CD4-positive, alpha-beta T cell treated with Interleukin-6 for 4 hours (primary cell): ENCODE measurements at regions not wholly inside any gene's neighbourhood (a gene's known extent, or its start where the extent isn't known, plus 50 kb on each side); places are given as distances from the start of the nearest gene placed in this dataset.

Source experiments
- DNase-seq: peaks from one replicate; pipeline ENCODE4 v3.0.0-alpha.2; 2020; ENCODE audit warnings: mixed read lengths

- DNase-seq: no peak
Observed at GRCh38 chr1:8267307-8267706, 50.6 kb upstream of the SLC45A1 start.

GRCh38 chr1:8266436-8267165, 51.3 kb upstream of the SLC45A1 start:
- DNase-seq: no peak

DNA sequence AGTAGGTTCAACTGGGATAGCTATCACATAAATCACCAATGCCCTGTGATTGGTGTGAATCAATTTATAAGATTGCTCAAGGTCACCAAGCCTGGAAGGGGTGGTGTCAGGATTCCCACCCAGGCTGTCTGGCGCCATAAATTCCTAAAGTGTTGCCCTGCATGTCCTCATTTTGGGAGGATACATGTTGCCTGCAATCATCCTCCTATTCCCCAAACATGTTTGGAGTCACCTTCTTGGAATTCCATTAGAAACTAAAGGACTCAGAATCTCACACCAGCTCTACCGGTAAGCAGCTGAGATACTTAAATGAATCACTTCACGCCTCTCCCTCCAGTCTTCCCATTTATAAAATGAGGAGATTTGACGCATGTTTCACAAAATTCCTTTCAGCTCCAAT, 54.1 kb upstream of the SLC45A1 start:
- DNase-seq: no peak

DNA sequence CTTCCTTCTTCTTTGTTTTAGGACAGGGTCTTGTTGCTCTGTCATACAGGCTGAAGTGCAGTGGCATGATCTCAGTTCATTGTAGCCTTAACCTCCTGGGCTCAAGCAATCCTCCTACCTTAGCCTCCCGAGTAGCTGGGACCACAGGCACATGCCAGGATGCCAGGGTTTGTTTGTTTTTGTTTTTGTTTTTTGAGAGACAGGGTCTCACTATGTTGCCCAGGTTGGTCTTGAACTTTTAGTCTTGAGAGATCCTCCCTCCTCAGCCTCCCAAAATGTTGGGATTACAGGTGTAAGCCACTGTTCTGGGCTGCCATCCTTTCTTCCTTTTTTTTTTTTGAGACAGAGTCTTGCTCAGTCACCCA, 56.5 kb upstream of the SLC45A1 start:
- DNase-seq: no peak

DNA sequence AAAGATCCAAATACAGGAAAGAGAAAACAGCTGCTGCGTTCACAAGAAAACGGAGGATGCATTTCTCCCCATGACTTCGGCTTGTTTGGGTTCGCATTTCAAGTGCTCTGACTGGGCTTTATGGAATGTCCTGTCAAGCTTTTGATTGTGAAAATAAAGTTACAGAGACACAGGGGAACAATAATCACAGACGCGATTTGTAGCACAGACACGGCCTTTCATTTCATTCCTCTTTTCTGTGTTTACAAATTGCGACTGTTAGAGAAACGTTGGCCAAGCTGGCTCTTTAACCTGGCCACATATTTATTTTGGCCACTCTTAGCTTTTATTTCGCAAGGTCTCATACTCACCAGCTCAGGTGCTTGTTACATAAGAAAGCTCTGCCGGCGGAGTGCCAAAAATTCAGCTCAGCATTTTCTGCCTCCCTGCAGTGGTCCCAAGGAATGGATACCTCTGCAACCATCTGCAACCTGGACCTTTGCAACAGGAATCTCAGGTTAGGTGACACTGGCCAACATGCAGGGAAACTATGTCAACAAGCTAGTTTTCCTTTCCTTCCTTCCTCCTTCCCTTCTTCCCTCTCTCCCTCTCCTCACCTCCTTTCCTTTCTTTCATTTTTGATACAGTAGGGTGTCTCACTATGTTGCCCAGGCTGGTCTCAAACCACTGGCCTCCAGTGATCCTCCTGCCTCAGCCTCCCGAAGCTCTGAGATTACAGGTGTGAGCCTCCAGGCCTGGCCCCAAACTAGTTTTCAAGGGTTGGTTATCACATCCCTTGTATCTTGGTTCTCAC, 58.2 kb upstream of the SLC45A1 start:
- DNase-seq: no peak

GRCh38 chr1:8257621-8258020, 60.3 kb upstream of the SLC45A1 start:
- DNase-seq: no peak

- no peak for DNase-seq
Observed at GRCh38 chr1:8256321-8256720, 61.6 kb upstream of the SLC45A1 start.

DNA sequence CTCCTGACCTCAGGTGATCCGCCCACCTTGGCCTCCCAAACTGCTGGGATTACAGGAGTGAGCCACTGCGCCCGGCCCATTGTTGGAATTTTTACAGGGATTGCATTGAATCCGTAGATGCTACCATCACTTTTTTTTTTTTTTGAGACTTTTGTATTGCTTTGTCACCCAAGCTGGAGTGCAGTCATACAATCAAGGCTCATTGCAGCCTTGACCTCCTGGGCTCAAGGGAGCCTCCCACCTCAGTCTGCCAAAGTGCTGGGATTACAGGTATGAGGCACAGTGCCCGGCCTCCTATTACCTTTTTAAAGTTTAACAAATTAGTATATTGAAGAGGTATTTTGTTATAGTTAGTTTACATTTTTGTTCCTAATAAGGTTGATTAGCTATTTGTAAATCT, 62.2 kb upstream of the SLC45A1 start:
- DNase-seq: no peak

DNA sequence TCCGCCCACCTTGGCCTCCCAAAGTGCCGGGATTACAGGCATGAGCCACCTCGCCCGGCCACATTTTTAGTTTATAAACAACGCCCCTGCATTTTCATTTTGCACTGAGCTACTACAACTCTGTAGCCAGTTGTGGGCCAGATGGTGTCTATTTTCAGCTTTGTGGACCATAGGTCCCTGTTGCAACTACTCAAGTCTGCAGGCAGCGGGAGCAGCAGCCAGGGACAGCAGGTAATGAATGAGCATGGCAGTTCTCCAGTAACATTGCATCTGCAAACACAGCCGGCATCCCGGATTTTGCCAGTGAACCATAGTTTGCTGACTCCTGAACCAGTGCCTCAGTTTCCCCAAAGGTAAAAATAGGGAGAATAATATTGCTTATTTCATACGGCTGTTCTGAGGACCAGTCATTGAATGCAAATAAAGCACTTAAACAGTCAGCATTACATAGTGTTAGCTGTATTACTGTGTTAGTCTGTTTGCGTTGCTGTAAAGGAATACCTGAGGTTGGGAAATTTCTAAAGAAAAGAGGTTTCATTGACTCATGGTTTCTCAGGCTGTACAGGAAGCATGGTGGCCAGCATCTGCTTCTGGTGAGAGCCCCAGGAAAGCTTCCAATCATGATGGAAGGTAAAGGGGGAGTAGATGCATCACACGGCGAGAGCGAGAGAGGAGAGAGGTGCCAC, 65.5 kb upstream of the SLC45A1 start:
- no peak for DNase-seq

- DNase-seq: no peak
Observed at GRCh38 chr1:8251635-8252034, 66.3 kb upstream of the SLC45A1 start.

GRCh38 chr1:8249838-8250237, 68.1 kb upstream of the SLC45A1 start:
- DNase-seq: no peak

DNA sequence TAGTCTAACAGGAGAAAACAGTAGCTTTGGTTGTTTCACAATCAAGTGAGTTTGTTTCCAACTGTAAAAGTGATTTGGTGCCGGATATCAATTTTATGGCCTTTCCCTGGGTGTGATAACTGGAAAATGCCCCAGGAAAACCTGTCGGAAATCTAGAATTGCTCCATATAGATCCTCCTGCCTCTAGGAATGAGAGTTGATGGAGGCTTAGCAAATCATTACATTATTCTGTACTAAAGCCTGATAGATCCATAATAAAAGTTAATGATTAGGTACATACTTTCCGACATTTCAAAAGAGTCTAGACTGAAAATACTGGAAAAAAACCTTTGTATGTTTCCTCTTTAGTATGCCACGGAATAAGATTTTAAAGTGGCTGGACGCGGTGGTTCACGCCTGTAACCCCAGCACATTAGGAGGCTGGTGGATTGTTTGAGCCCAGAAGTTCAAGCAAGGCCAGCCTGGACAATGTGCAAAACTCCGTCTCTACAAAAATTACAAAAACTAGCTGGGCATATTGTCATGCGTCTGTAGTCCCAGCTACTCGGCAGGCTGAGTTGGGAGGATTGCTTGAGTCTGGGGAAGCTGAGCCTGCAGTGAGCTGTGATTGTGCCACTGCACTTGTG, 70.0 kb upstream of the SLC45A1 start:
- DNase-seq: no peak

GRCh38 chr1:8244304-8244703, 73.6 kb upstream of the SLC45A1 start:
- no peak for DNase-seq

DNA sequence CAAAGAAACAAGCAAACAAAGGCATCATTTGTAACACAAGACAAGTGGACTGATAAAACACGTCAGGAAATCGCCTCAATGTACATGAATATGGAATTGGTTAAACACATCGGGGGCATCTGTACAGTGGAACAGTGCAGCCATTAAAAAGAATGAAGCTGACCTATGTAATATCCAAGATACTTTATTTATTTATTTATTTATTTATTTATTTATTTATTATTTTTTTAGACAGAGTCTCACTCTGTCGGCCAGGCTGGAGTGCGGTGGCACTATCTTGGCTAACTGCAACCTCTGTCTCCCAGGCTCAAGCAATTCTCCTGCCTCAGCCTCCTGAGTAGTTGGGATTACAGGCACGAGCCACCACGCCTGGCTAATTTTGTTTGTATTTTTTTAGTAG, 75.4 kb upstream of the SLC45A1 start:
- DNase-seq: no peak

DNA sequence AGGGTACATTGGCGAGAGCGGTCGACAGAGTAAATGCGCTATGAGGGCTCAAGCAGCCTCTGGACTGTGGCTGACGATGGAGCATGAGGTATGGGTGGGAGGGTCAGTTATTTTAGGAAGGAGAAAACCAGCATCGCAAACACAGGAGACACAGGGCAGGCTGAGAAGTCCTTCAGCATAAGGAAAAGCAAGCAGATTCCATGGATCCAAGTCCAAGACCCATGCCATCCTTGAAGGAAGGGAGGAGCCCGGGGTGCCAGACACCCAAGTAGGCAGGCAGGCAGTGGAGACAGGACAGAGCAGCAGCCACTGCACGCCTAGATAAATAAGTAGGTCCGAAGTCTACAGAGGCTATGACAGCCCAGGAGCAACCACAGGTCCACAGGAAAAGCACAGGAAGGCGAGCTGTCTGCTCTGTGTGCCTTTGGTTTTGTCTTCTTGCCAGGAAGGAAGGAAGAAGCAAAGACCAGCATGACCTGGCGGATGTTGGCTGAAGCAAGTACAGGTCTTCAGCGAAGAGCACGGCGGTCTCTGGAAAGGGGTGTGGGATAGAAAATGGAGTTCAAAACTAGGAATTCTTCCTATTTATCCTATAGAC, 76.4 kb upstream of the SLC45A1 start:
- no peak for DNase-seq

DNA sequence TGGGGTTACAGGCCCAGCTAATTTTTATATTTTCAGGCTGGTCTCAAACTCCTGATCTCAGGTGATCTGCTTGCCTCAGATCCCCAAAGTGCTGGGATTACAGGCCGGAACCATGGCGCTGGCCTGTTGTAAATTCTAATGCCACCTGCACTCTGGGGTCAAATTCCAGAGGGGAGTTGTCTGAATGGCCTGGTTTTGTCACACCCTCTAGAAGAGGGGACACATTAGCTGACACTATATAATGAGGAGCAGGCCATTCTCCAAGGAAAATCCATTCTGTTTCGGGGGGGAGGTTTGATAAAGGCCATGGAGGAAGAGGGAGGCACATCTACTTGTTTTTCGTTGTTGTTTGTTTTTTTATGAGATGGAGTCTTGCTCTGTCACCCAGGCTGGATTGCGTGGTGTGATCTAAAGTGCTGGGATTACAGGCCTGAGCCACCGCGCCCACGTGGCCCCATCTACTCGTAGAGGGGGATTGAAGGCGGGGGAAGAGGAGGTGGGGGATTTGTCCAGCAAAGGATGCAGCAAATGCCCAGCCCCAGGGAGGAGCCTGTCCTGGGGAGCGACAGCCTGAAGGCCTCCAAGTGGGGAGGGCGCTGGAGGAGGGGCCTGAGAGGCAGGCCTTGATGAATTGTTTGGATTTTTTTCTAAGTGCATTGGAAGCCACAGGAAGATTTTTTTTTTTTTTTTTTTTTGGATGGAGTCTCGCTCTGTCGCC, 78.4 kb upstream of the SLC45A1 start:
- DNase-seq: no peak

DNA sequence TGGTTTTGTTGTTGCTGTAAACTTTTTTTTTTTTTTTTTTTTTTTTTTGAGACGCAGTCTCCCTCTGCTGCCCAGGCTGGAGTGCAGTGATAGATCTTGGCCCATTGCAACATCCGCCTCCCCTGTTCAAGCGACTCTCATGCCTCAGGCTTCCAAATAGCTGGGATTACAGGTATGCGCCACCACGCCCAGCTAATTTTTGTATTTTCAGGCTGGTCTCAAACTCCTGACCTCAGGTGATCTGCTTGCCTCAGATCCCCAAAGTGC, 78.9 kb upstream of the SLC45A1 start:
- no peak for DNase-seq

DNA sequence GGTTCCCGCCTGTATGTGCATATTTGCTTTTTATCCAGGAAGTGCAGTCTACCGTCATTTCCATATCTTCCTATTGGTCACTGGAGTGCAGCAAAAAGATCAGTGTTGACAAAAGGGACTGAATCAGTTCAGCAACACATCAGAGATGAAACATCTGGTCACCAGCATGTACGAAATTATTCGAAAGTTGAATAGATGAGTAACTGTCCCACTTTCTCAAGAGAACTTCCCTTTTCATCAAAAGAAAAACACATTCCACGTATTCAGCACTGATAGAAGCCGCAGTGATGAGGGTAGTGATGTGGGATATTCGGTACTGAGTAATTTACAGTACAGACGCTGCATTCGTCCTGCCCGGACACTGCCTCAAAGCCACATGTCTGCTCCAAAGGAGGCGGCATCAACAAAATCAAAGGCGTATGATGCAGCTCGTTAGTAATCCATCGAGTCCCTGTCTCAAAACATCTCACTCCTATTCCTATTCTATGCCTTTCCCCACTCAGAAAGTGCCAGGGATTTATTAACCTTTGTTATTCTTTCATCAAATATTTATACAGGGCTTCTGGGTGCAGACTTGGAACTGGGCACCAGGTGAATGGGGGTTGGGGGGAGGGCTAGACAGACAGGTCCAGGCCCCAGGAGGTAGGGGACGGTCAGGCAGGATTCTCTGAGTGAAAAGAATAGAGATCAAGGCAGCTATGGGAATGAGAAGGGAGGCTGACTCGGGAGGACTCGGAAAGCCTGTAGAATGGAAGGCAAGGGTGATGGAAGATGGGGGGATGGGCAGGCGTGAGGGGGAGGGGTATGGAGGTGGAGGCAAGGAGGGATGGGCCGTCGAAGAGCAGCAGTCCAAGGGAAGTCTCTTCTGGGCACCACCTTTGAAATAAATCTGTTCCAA, 79.5 kb upstream of the SLC45A1 start:
- no peak for DNase-seq

DNA sequence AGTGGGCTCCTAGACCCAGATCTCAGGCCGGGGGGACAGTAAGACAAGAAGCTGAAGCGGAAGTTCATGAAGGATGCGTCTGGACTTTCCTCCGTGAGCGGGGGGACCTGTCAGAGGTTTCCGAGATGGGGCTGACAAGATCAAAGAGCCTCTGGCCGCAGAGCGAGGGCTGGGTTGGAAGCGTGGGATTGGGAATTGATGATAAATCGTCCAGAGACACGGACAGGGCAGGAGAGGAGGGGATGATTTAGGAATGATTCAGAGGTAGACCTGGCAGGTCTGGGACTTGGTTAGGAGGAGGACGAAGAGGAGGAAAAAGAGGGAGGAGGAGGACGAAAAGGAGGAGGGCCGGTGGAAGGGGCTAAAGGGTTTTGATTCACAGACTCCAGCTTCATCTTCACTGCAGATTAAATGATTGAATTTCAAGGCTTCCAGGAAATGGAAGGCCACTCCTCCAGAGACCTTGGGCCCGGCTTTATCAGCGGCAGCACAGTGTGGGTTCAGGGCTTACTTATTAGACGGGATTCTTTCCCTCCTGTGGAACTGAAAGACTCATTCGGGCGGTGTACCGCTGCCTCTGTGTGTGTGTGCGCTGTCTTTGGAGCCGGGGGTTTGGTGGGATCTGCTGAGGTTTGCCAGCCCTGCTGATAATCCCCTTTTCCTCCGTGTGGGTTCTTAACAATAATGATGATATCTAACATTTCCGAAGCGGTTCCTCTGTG, 85.7 kb upstream of the SLC45A1 start:
- no peak for DNase-seq

GRCh38 chr1:8230292-8230621, 87.7 kb upstream of the SLC45A1 start:
- no peak for DNase-seq

DNA sequence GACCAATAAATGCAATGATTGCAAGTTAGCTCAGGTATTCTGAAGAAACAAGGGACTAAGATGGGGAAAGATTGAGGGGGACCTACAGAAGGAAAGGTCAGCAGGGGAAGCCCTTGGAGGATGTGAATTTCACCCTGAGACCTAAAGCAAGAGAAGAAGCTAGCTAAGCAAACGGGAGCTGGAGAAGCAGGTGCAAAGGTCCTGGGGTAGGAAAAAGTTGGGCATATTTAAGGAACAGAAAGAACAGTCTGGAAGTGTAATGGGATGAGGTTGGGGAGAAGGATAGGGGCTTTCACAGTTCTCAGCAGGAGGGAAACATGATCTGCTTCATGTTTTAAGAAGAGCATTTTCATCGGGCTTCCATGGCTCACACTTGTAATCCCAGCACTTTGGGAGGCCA, 89.7 kb upstream of the SLC45A1 start:
- DNase-seq: no peak
